HEK293T (cell line): ENCODE measurements at regions not wholly inside any gene's neighbourhood (a gene's known extent, or its start where the extent isn't known, plus 50 kb on each side); places are given as distances from the start of the nearest gene placed in this dataset.

ENCODE experiments used
- CTCF ChIA-PET: fragments of 350-600 bp; formaldehyde crosslinking; extraction: SDS; loops from one replicate; lab custom pipeline; 2021; ENCODE audit warnings: antibody characterized with exemption, inconsistent platforms; lab: Yijun Ruan, JAX
- POLR2A ChIA-PET: fragments of 350-600 bp; formaldehyde crosslinking; extraction: SDS; loops from one replicate; lab custom pipeline; 2020; ENCODE audit warnings: antibody characterized with exemption, inconsistent platforms; lab: Yijun Ruan, JAX
- DNase-seq: peaks from one replicate; pipeline ENCODE4 v3.0.0; 2012; ENCODE audit warnings: mixed read lengths; ENCODE audit errors: extremely low spot score
- ARNT ChIP-seq: fragments of 450-650 bp; IDR thresholded peaks from 2 replicates; pipeline ENCODE4 v1.6.1; 2017; ENCODE audit warnings: mild to moderate bottlenecking
- BHLHE40 ChIP-seq: fragments of 450-650 bp; IDR thresholded peaks from 2 replicates; pipeline ENCODE4 v1.6.1; 2016; ENCODE audit warnings: mild to moderate bottlenecking, moderate library complexity, borderline replicate concordance
- CTBP1 ChIP-seq: fragments of 450-650 bp; IDR thresholded peaks from 2 replicates; pipeline ENCODE4 v1.6.1; 2016; ENCODE audit warnings: borderline replicate concordance
- ELF4 ChIP-seq: fragments of 450-650 bp; IDR thresholded peaks from 2 replicates; pipeline ENCODE4 v1.6.1; 2017; ENCODE audit warnings: antibody characterized with exemption
- FOXA1 ChIP-seq: fragments of 450-650 bp; IDR thresholded peaks from 2 replicates; pipeline ENCODE4 v1.6.1; 2016; ENCODE audit warnings: mild to moderate bottlenecking
- FOXK2 ChIP-seq: fragments of 450-650 bp; IDR thresholded peaks from 2 replicates; pipeline ENCODE4 v1.6.1; 2016; ENCODE audit warnings: mild to moderate bottlenecking
- FOXM1 ChIP-seq: fragments of 450-650 bp; IDR thresholded peaks from 2 replicates; pipeline ENCODE4 v1.6.1; 2017; ENCODE audit warnings: mild to moderate bottlenecking, borderline replicate concordance
- HDGF ChIP-seq: fragments of 450-650 bp; IDR thresholded peaks from 2 replicates; pipeline ENCODE4 v1.6.1; 2017; ENCODE audit warnings: antibody characterized with exemption, borderline replicate concordance
- L3MBTL2 ChIP-seq: fragments of 450-650 bp; conservative IDR thresholded peaks from 2 replicates; pipeline ENCODE4 v1.6.1; 2016; ENCODE audit warnings: mild to moderate bottlenecking
- LEF1 ChIP-seq: fragments of 450-650 bp; IDR thresholded peaks from 2 replicates; pipeline ENCODE4 v1.6.1; 2017; ENCODE audit warnings: mild to moderate bottlenecking, borderline replicate concordance
- NFRKB ChIP-seq: fragments of 450-650 bp; IDR thresholded peaks from 2 replicates; pipeline ENCODE4 v1.6.1; 2016; ENCODE audit warnings: mild to moderate bottlenecking, moderate library complexity
- PKNOX1 ChIP-seq: fragments of 450-650 bp; IDR thresholded peaks from 2 replicates; pipeline ENCODE4 v1.6.1; 2016
- SP1 ChIP-seq: fragments of 450-650 bp; IDR thresholded peaks from 2 replicates; pipeline ENCODE4 v1.6.1; 2017
- SUZ12 ChIP-seq: fragments of 450-650 bp; IDR thresholded peaks from 2 replicates; pipeline ENCODE4 v1.6.1; 2016; ENCODE audit warnings: mild to moderate bottlenecking
- TARDBP ChIP-seq: fragments of 450-650 bp; IDR thresholded peaks from 2 replicates; pipeline ENCODE4 v1.6.1; 2016
- ZNF384 ChIP-seq: fragments of 450-650 bp; IDR thresholded peaks from 2 replicates; pipeline ENCODE4 v1.6.1; 2016

DNA sequence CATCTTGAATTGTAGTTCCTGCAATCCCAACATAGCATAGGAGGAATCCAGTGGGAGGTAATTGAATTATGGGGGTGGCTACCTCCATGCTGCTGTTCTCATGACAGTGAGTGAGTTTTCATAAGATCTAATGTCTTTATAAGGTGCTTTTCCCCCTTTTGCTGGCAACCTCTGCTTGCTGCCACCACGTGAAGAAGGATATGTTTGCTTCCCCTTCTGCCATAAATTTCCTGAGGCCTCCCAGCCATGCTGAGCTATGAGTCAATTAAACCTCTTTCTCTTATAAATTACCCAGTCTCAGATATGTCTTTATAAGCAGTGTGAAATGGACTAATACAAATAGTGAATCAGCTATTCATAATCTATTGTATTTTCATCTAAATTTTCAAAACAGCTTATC, 537.3 kb downstream of the EPHA3 start:
- ChIA-PET POLR2A (no interaction called here), CTCF (interaction anchor here (0.5 kb wide), 1 partner anchor 1667 kb away, joined by 3 read pairs; no protein-coding TSS in a partner anchor)
- TF ChIP-seq L3MBTL2 (no peak), HDGF (no peak), BHLHE40 (no peak), TARDBP (no peak), ARNT (no peak), SUZ12 (no peak), LEF1 (no peak), ZNF384 (no peak), NFRKB (no peak), SP1 (no peak), FOXM1 (no peak), PKNOX1 (no peak; the same call in 1 of the 2 replicates), ELF4 (no peak), CTBP1 (no peak), FOXK2 (no peak), FOXA1 (no peak)
- no peak for DNase-seq

- CTCF ChIA-PET, result no interaction called here
- TF ChIP-seq NFRKB (no peak), FOXM1 (no peak), SP1 (no peak), LEF1 (no peak), FOXA1 (no peak), BHLHE40 (no peak), TARDBP (no peak), CTBP1 (no peak), ELF4 (no peak), HDGF (no peak), SUZ12 (no peak), ARNT (no peak)
- POLR2A ChIA-PET, result no interaction called here
- no peak for DNase-seq
These were observed 542.0 kb downstream of the EPHA3 start for GRCh38 chr3:89649431-89649830.

- no peak for DNase-seq
- ChIA-PET CTCF (no interaction called here), POLR2A (no interaction called here)
- TF ChIP-seq CTBP1, result no peak
- no peak for TF ChIP-seq ZNF384
- TF ChIP-seq LEF1, result no peak
These were observed 546.6 kb downstream of the EPHA3 start for GRCh38 chr3:89654031-89654430.

GRCh38 chr3:89656388-89656787, 549.0 kb downstream of the EPHA3 start:
- ChIA-PET POLR2A (no interaction called here), CTCF (no interaction called here)
- TF ChIP-seq FOXM1 (no peak), SP1 (no peak), HDGF (no peak), PKNOX1 (no peak), ELF4 (no peak), ZNF384 (no peak), CTBP1 (no peak), FOXK2 (no peak), LEF1 (no peak), FOXA1 (no peak), NFRKB (no peak), L3MBTL2 (no peak), ARNT (no peak), TARDBP (no peak)
- no peak for DNase-seq

DNA sequence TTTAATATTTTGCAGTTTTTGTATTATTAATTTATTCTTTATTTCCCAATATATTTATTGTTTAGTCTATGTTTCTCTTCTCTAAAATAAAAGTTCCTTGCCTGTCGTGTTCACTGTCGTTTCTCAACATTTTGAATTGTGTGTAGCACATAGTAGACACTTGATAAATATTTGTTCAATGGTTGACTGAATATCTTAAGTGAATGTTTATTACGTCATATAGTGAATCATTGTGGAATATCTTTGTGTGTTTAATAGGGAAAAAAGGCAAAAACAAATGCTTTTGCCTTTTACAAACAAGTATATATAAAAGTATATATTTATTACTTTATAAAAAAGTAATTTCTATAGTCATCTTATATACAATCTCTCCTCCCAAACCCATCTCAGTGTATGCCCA, 572.3 kb downstream of the EPHA3 start:
- ChIA-PET CTCF (no interaction called here), POLR2A (no interaction called here)
- DNase-seq, result no peak
- TF ChIP-seq L3MBTL2, result no peak
- TF ChIP-seq BHLHE40, result no peak
- TF ChIP-seq FOXM1, result no peak
- no peak for TF ChIP-seq TARDBP
- TF ChIP-seq ARNT, result no peak
- TF ChIP-seq FOXA1, result no peak
- TF ChIP-seq SUZ12, result no peak

GRCh38 chr3:89682556-89682955, 575.1 kb downstream of the EPHA3 start:
- no peak for TF ChIP-seq FOXM1
- TF ChIP-seq FOXK2, result no peak
- no peak for TF ChIP-seq CTBP1
- TF ChIP-seq HDGF, result no peak
- no peak for TF ChIP-seq FOXA1
- no peak for TF ChIP-seq ZNF384
- TF ChIP-seq L3MBTL2, result no peak
- TF ChIP-seq ELF4, result no peak
- no peak for TF ChIP-seq SP1
- TF ChIP-seq ARNT, result no peak
- no peak for TF ChIP-seq TARDBP
- no peak for TF ChIP-seq BHLHE40
- TF ChIP-seq PKNOX1, result no peak
- TF ChIP-seq SUZ12, result no peak
- no peak for TF ChIP-seq NFRKB
- TF ChIP-seq LEF1, result no peak
- ChIA-PET CTCF (no interaction called here), POLR2A (no interaction called here)
- DNase-seq, result no peak
